ENCODE measurements at regions not wholly inside any gene's neighbourhood (a gene's known extent, or its start where the extent isn't known, plus 50 kb on each side); places are given as distances from the start of the nearest gene placed in this dataset.
"Not testable (repeated sequence)": the region's sequence is repeated elsewhere in the genome, so short reads cannot be mapped to it uniquely, and the experiment has no call there.

DNA sequence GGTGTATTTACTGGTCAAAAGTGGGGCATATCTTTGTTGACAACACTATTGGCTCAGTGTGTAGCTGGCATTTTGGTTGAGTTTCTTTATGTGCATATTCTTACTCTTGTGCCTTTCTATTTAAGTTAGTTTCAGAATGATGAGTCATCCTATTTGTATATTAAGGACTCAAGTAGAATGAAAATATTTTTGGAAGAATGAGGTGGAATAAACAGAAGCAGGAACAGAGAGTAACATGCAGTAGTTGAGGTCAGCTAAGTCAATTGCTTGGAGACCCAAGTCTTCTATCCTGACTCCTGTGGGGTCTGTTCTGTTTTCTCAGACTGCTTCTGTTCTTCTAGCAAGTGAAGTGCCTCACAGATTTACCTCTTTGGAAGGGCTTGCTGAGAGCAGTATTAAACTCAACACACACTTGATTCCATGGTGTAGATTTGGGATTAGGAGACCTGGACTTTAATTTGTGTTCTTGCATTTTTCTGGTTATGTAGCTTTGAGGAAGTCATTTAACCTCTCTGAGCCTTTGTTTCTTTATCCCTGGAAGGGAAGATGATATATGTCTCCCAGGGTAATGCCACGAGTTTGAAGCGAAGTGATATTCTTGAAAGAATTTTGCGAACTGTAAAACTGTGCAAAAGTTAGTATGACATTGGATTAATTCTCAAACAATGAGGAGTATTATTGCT is 324.3 kb downstream of the QKI start:
- Histone ChIP-seq H3K27me3 (ENCODE audit: control insufficient read depth, insufficient read depth, low read length) (no peaks in the 10 kb centered on the region), H3K36me3 (ENCODE audit: control insufficient read depth, insufficient read depth, low read length) (no peaks in the 10 kb centered on the region)

DNA sequence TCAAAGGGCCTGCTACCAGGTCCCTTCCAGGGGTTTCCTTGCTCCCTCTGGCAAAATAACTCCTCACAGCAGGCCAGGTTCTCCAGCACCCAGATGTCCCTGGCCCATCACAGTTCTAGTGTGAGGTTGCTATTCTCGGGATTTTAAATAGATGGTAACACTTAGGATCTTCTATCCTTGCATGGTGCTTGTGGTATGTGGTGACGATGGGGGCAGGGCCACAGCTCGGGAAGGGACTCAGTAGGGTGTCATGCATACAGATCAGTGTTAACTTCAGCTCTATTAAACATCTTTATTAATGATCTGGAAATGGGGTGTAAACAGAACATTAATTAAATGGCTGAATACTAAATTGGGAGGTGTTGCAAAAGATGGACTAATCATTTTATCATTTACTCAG is 323.8 kb downstream of the QKI start:
- Histone ChIP-seq H3K27me3 (ENCODE audit: control insufficient read depth, insufficient read depth, low read length) (no peaks in the 10 kb centered on the region), H3K9ac (ENCODE audit: low read depth, low read length) (no peak overlapping the region), H3K4me1 (ENCODE audit: control insufficient read depth, insufficient read depth, low read length) (peaks cover 10% of the 10 kb centered on the region; the same call in 1 of the 2 replicates), H3K36me3 (ENCODE audit: control insufficient read depth, insufficient read depth, low read length) (no peaks in the 10 kb centered on the region), H3K9me3 (ENCODE audit: control insufficient read depth, insufficient read depth, low read length) (no peaks in the 10 kb centered on the region), H3K4me3 (ENCODE audit: low read depth, low read length) (no peak overlapping the region), H3K27ac (ENCODE audit: low read depth, low read length) (no peak overlapping the region)

More for the DNA sequence above, 324.3 kb downstream of the QKI start:
- Histone ChIP-seq H3K9ac (ENCODE audit: low read depth, low read length) (no peak overlapping the region), H3K27ac (ENCODE audit: low read depth, low read length) (no peak overlapping the region), H3K4me3 (ENCODE audit: low read depth, low read length) (no peak overlapping the region), H3K9me3 (ENCODE audit: control insufficient read depth, insufficient read depth, low read length) (no peaks in the 10 kb centered on the region), H3K4me1 (ENCODE audit: control insufficient read depth, insufficient read depth, low read length) (peaks cover 10% of the 10 kb centered on the region; the same call in 1 of the 2 replicates)

DNA sequence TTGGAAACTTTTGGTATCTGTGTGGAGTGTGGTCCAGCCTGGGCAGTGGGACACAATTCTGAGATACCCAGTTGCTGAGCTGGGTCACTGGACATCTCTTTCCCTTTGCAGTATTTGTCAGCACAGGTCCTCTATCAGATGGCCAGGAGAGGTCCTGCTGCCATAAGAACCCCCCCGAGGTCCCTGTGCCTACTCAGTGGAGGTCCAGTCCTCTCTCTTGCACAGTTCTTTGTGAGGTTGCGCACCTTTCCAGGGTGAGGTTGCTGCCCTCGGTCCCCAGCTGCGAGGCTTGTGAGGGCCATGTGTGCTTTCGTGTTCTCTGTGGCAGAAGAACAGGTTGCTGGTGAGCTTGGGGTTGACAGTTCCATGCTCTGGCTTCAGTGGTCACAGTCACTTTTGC is 320.6 kb downstream of the QKI start:
- Histone ChIP-seq H3K9me3 (ENCODE audit: control insufficient read depth, insufficient read depth, low read length) (no peaks in the 10 kb centered on the region), H3K27ac (ENCODE audit: low read depth, low read length) (no peak overlapping the region), H3K4me1 (ENCODE audit: control insufficient read depth, insufficient read depth, low read length) (peaks cover 10% of the 10 kb centered on the region; the same call in 1 of the 2 replicates), H3K36me3 (ENCODE audit: control insufficient read depth, insufficient read depth, low read length) (no peaks in the 10 kb centered on the region), H3K4me3 (ENCODE audit: low read depth, low read length) (no peak overlapping the region), H3K27me3 (ENCODE audit: control insufficient read depth, insufficient read depth, low read length) (no peaks in the 10 kb centered on the region), H3K9ac (ENCODE audit: low read depth, low read length) (no peak overlapping the region)

DNA sequence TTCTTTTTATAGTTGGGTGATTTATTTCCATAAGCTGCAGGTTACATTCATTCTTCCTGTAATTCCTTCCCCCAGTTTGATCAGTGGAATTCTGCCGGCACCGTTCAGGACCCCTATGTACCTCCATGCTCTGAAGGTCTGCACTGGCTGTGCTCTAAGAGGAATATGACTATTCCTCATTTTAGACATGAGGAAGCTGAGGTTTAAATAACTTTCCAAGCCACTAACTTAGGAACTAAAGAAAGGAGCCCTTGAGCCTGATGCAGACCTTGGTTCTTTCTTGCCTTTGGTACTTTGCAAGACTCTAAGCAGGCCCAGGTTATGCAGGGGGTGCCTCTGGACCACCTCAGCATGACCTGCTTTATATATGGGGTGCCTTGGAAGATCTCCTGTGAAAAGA is 318.5 kb downstream of the QKI start:
- no peaks in the 10 kb centered on the region for H3K36me3 ChIP-seq (ENCODE audit: control insufficient read depth, insufficient read depth, low read length)
- no peaks in the 10 kb centered on the region for H3K4me1 ChIP-seq (ENCODE audit: control insufficient read depth, insufficient read depth, low read length)

DNA sequence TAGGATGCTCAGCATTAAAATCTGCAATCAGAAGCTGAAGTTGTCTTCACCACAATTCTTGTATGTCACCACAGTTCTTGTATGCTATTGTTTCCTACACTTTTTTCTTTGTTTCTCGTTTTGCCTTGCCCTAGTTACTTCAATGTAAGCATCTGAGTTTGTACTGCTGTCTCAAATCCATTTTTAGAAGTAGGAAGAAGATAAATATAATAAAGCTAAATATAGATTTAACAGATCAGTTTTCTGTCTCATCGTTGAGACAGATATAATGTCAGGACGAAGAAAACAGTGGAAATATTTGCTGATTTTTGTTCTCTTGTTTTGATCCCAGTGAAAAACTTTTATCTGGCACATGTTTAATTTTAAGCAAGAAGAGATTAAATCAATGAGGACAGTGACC is 318.0 kb downstream of the QKI start:
- Histone ChIP-seq H3K4me1 (ENCODE audit: control insufficient read depth, insufficient read depth, low read length) (no peaks in the 10 kb centered on the region), H3K4me3 (ENCODE audit: low read depth, low read length) (no peak overlapping the region), H3K9ac (ENCODE audit: low read depth, low read length) (no peak overlapping the region), H3K27me3 (ENCODE audit: control insufficient read depth, insufficient read depth, low read length) (no peaks in the 10 kb centered on the region), H3K9me3 (ENCODE audit: control insufficient read depth, insufficient read depth, low read length) (no peaks in the 10 kb centered on the region), H3K36me3 (ENCODE audit: control insufficient read depth, insufficient read depth, low read length) (no peaks in the 10 kb centered on the region), H3K27ac (ENCODE audit: low read depth, low read length) (no peak overlapping the region)

More for the DNA sequence above, 318.5 kb downstream of the QKI start:
- no peak overlapping the region for H3K4me3 ChIP-seq (ENCODE audit: low read depth, low read length)
- no peak overlapping the region for H3K9ac ChIP-seq (ENCODE audit: low read depth, low read length)
- no peak overlapping the region for H3K27ac ChIP-seq (ENCODE audit: low read depth, low read length)
- no peaks in the 10 kb centered on the region for H3K9me3 ChIP-seq (ENCODE audit: control insufficient read depth, insufficient read depth, low read length)
- no peaks in the 10 kb centered on the region for H3K27me3 ChIP-seq (ENCODE audit: control insufficient read depth, insufficient read depth, low read length)

DNA sequence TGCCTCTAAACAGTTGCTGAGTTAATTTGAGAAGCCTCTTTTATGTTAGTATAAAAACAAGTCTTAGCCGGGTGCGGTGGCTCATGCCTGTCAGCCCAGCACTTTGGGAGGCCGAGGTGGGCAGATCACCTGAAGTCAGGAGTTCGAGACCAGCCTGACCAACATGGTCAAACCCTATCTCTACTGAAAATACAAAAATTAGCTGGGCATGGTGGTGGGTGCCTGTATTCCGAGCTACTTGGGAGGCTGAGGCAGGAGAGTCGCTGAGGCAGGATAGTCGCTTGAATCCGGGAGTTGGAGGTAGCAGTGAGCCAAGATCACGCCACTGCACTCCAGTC is 317.5 kb downstream of the QKI start:
- not testable (repeated sequence) for H3K4me3 ChIP-seq (ENCODE audit: low read depth, low read length); H3K27ac ChIP-seq (ENCODE audit: low read depth, low read length); H3K9ac ChIP-seq (ENCODE audit: low read depth, low read length); H3K4me1 ChIP-seq (ENCODE audit: control insufficient read depth, insufficient read depth, low read length); H3K36me3 ChIP-seq (ENCODE audit: control insufficient read depth, insufficient read depth, low read length); H3K27me3 ChIP-seq (ENCODE audit: control insufficient read depth, insufficient read depth, low read length); H3K9me3 ChIP-seq (ENCODE audit: control insufficient read depth, insufficient read depth, low read length)

DNA sequence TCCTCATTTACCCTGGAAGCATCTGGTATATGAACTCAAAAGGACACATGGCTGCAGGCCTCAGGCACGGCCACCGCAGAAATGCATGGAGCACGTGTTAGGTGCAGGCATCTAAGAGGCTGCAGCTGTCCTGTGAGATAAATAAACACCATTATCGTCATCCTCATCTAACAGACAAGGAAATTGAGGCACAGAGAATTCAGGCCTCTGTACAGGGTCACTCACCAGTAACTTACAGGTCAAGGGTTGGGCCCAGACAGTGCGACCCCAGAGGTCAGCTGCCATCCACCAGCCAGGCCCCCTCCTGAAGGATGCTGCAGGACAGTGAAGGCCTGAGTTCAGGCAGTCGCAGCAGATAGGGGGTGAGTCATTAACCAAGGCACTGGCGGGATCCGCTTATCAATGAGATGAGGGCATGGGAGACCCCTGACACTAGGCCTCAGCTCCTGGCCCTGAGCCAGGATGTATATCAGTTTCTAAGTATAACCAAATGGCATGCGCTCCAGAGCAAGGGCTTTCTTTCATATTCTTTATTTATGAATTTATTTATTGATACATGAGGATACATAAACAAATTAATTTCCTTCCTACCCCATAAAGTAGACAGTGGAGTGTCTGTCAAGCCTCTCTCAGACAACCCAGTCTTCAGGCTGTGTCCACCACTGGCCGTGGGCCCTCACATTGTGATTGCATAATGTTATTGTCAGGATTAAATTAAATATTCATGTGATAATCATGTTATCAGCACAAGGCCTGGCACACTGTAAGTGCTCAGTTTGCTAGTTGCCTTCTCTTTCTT is 316.9 kb downstream of the QKI start:
- no peak overlapping the region for H3K9ac ChIP-seq (ENCODE audit: low read depth, low read length)
- H3K9me3 ChIP-seq (ENCODE audit: control insufficient read depth, insufficient read depth, low read length), result no peaks in the 10 kb centered on the region
- no peaks in the 10 kb centered on the region for H3K36me3 ChIP-seq (ENCODE audit: control insufficient read depth, insufficient read depth, low read length)
- H3K4me3 ChIP-seq (ENCODE audit: low read depth, low read length), result no peak overlapping the region
- H3K4me1 ChIP-seq (ENCODE audit: control insufficient read depth, insufficient read depth, low read length), result no peaks in the 10 kb centered on the region
- H3K27me3 ChIP-seq (ENCODE audit: control insufficient read depth, insufficient read depth, low read length), result no peaks in the 10 kb centered on the region
- no peak overlapping the region for H3K27ac ChIP-seq (ENCODE audit: low read depth, low read length)

DNA sequence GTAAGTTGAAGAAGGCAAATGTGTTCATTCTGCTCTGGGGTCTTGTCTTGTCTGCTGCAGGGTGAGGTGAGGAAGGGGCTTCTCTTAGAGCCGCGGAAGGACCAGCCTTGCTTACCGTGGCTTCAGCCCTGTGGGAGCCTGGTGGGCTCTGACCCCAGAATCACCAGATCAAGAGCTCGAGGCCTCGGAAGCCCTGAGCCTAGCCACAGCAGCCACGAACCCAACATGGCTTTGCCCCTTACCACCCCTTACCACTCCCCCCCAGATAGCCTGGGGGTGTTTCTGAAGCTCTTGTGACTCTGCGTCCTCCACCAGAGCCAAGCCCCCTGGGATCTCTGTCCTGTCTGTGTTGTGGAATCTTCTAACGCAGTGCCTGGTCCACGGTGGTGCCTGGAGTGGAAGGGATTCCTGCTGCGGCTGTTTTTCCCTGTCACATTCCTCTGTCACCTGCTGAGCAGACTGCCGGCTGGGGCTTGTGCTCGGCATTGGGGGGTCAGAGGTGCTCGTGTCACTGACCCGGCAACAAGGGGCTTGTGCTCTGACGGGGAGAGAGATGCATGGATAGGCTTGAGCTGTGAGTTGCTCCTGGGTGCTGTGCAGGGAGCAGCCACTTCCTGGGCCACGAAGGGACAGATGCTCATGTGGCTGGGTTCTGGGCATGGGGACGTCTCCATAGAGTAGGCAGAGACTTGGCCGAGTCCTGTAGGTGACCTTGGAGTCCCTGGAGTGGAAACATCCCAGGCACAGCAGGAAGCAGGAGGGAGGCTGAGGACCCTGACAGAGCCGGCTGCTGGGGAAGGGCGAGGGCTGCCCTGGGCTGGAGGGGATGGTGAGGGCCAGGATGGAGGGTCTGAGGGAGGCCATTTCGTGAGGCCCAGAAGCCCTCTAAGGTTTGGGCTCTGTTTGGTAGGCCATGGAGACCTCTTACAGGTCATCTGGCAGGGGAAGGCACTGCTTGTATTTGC is 316.0 kb downstream of the QKI start:
- no peaks in the 10 kb centered on the region for H3K27me3 ChIP-seq (ENCODE audit: control insufficient read depth, insufficient read depth, low read length)
- H3K27ac ChIP-seq (ENCODE audit: low read depth, low read length), result no peak overlapping the region
- H3K4me1 ChIP-seq (ENCODE audit: control insufficient read depth, insufficient read depth, low read length), result no peaks in the 10 kb centered on the region
- no peaks in the 10 kb centered on the region for H3K36me3 ChIP-seq (ENCODE audit: control insufficient read depth, insufficient read depth, low read length)
- H3K9ac ChIP-seq (ENCODE audit: low read depth, low read length), result no peak overlapping the region
- H3K9me3 ChIP-seq (ENCODE audit: control insufficient read depth, insufficient read depth, low read length), result no peaks in the 10 kb centered on the region
- H3K4me3 ChIP-seq (ENCODE audit: low read depth, low read length), result no peak overlapping the region

DNA sequence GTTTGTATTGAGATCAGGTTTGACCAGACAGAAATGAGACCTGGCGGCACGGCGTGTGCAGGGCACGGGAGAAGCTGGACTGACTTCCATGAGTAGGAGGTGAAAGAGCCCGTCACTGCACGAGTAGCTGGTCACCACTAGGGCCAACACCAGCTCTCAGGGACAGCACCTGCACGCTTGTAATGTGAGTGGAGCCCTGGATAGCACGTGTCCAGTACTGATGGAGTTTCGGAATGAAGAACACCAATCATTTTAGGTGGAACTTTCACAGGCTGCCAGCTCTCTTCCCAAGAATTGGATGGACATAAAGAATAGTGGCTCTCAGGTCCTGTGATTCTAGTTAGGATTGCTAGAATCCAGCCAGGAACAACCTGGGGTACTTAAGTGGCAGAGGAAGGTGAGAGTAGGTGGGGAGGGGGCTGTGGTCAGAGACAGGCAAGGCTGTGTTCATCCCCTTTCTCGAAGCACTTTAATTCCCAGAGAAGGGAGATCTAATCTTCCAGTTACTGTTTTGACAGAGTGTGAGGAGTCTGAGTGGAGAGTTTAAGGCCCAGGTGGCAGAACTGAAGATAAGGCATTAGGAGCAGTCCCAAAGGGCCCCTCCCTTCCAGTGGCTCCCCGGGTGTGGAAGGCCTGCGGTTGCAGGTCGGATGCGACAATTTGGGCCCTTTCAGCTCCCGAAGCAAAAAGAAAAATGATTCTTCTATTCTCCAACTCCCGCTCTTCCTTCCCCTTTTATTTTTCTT is 314.8 kb downstream of the QKI start:
- H3K27ac ChIP-seq (ENCODE audit: low read depth, low read length), result no peak overlapping the region
- no peak overlapping the region for H3K4me3 ChIP-seq (ENCODE audit: low read depth, low read length)
- H3K9me3 ChIP-seq (ENCODE audit: control insufficient read depth, insufficient read depth, low read length), result no peaks in the 10 kb centered on the region
- H3K27me3 ChIP-seq (ENCODE audit: control insufficient read depth, insufficient read depth, low read length), result no peaks in the 10 kb centered on the region
- no peak overlapping the region for H3K9ac ChIP-seq (ENCODE audit: low read depth, low read length)
- H3K4me1 ChIP-seq (ENCODE audit: control insufficient read depth, insufficient read depth, low read length), result no peaks in the 10 kb centered on the region
- no peaks in the 10 kb centered on the region for H3K36me3 ChIP-seq (ENCODE audit: control insufficient read depth, insufficient read depth, low read length)

DNA sequence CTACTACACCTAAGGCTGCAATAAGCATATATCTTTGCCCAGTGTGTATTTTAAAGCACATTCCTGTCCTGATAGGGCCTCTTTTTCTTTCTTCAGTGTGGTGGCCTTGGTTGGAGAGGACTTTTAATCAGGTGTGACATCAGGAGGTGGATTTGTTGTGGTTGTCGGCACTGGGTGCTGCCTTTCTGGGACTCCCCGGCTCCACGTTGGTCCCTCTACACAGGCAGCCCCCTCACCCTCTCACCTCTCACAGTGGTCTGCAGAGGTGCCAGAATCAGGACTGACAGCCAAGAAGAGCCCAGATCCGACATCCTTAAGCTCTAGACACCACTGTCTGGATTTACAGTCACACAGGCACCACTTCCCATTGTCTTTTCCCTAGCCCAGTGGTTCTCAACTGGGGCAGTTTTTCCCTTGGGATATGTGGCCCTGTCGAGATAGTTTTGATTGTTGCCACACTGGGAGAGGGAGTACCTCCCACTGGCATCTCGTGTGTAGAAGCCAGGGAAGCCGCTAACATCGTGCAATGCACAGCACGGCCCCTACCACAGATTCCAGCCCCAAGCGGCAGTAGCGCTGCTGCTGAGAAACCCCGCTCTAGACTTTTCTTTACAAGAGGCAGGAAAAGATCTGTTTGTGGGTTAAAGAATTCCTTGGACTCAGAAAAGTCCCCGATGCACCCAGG is 314.1 kb downstream of the QKI start:
- Histone ChIP-seq H3K36me3 (ENCODE audit: control insufficient read depth, insufficient read depth, low read length) (no peaks in the 10 kb centered on the region), H3K9ac (ENCODE audit: low read depth, low read length) (no peak overlapping the region)

More for the DNA sequence above, 314.1 kb downstream of the QKI start:
- no peaks in the 10 kb centered on the region for H3K9me3 ChIP-seq (ENCODE audit: control insufficient read depth, insufficient read depth, low read length)
- no peaks in the 10 kb centered on the region for H3K4me1 ChIP-seq (ENCODE audit: control insufficient read depth, insufficient read depth, low read length)
- H3K4me3 ChIP-seq (ENCODE audit: low read depth, low read length), result no peak overlapping the region
- H3K27me3 ChIP-seq (ENCODE audit: control insufficient read depth, insufficient read depth, low read length), result no peaks in the 10 kb centered on the region
- H3K27ac ChIP-seq (ENCODE audit: low read depth, low read length), result no peak overlapping the region

All from HUES48 (cell line).